A549 (cell line): ENCODE measurements at regions not wholly inside any gene's neighbourhood (a gene's known extent, or its start where the extent isn't known, plus 50 kb on each side); places are given as distances from the start of the nearest gene placed in this dataset.
A peak's percentile ranks its signal among the peaks of the same experiment; 100 is the strongest.
"Not testable (repeated sequence)": the region's sequence is repeated elsewhere in the genome, so short reads cannot be mapped to it uniquely, and the experiment has no call there.

ENCODE experiments used
- ATAC-seq, 2 experiments: fragments of 200-7000 bp in 1 of 2; fragments of >200 bp in 1 of 2; cut with Nextera tagmentation in 1 of 2; cut with Tn5 transposase in 1 of 2; 3 replicates each; pipeline versions ENCODE4 v1.8.0 to v1.9.1; 2018 to 2020; ENCODE audit warnings: mild to moderate bottlenecking in 1 of 2, moderate library complexity in 1 of 2
- CTCF ChIA-PET: fragments of 300-600 bp; sonication (Branson Sonifier 250); formaldehyde crosslinking; extraction: SDS; loops from one replicate; lab custom pipeline; 2021; ENCODE audit warnings: antibody characterized with exemption, inconsistent platforms; lab: Yijun Ruan, JAX
- POLR2A ChIA-PET: fragments of 350-600 bp; formaldehyde crosslinking; extraction: SDS; loops from one replicate; lab custom pipeline; 2021; ENCODE audit warnings: antibody characterized with exemption, inconsistent platforms; lab: Yijun Ruan, JAX
- DNase-seq, 2 experiments: peaks; one replicate each; pipeline versions ENCODE4 v3.0.0 to v3.0.0-alpha.2; 2011 to 2016; ENCODE audit warnings: low read depth in 1 of 2, low spot score in 1 of 2
- FAIRE-seq: peaks from 2 replicates; lab custom pipeline; 2011; peaks lifted over from hg19 to GRCh38; lab: Jason Lieb, UNC
- H3K27ac ChIP-seq, 2 experiments: fragments of >200 bp; sonication (Bioruptor Twin); formaldehyde crosslinking; 3 replicates each; pipeline ENCODE4 v1.5.1; 2016 to 2017
- H3K4me1 ChIP-seq: fragments of >200 bp; sonication (Bioruptor Twin); formaldehyde crosslinking; 3 replicates; pipeline ENCODE4 v1.6.1; 2016
- H3K4me2 ChIP-seq: fragments of >200 bp; sonication (Bioruptor Twin); formaldehyde crosslinking; 3 replicates; pipeline ENCODE4 v1.6.1; 2016
- H3K4me3 ChIP-seq: fragments of >200 bp; sonication (Bioruptor Twin); formaldehyde crosslinking; 3 replicates; pipeline ENCODE4 v1.5.1; 2016
- H3K9me3 ChIP-seq: fragments of >200 bp; sonication (Bioruptor Twin); formaldehyde crosslinking; 3 replicates; pipeline ENCODE4 v1.6.1; 2016
- RAD21 ChIP-seq, 2 experiments: fragments of >200 bp in 1 of 2; sonication (Bioruptor Twin) in 1 of 2; formaldehyde crosslinking in 1 of 2; IDR thresholded peaks in 1 of 2; conservative IDR thresholded peaks in 1 of 2; 2 replicates in 1 of 2; 3 replicates in 1 of 2; pipeline ENCODE4 v1.6.1; 2012 to 2018; ENCODE audit warnings: inconsistent platforms in 1 of 2
- SMC3 ChIP-seq: fragments of >200 bp; sonication (Bioruptor Twin); formaldehyde crosslinking; IDR thresholded peaks from 3 replicates; pipeline ENCODE4 v1.6.1; 2018; ENCODE audit warnings: inconsistent platforms
- WGBS: methylation state at CpG from one replicate; pipeline ENCODE4 v1.1.6; 2017; ENCODE audit errors: missing lambda C conversion rate; 5-methylcytosine and 5-hydroxymethylcytosine counted together
- TF ChIP-seq, protein P1 (sequence below): fragments of >200 bp; sonication (Bioruptor Twin); formaldehyde crosslinking; IDR thresholded peaks from 3 replicates; pipeline ENCODE4 v1.5.1; 2016

- FAIRE-seq, H3K27ac ChIP-seq, H3K4me3 ChIP-seq, H3K9me3 ChIP-seq, H3K4me2 ChIP-seq, H3K4me1 ChIP-seq, ATAC-seq, POLR2A ChIA-PET, CTCF ChIA-PET, DNase-seq: not testable (repeated sequence)
- WGBS: 50% methylated on average over 11 of the region's 11 CpGs
Observed at GRCh38 chr4:8984641-8985040, 113.0 kb upstream of the HMX1 start.

DNA sequence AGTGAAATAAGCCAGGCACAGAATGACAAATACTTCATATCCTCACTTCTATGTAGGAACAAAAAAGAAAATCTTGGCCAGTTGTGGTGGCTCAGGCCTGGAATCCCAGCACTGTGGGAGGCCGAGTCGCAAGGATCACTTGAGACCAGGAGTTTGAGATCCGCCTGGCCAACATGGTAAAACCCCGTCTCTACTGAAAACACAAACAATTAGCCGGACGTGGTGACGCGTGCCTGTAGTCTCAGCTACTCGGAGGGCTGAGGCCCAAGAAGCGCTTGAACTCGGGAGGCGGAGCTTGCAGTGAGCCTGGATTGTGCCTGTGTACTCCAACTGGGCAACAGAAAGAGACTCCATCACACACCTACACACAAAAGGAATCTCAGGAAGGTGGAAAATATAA, 112.3 kb upstream of the HMX1 start:
- FAIRE-seq, POLR2A ChIA-PET, H3K4me1 ChIP-seq, H3K27ac ChIP-seq, CTCF ChIA-PET, H3K9me3 ChIP-seq, H3K4me3 ChIP-seq, DNase-seq, ATAC-seq, H3K4me2 ChIP-seq: not testable (repeated sequence)
- 75% methylated on average over 10 of the region's 12 CpGs for WGBS

GRCh38 chr4:8976466-8977128, 105.0 kb upstream of the HMX1 start:
- ATAC-seq, H3K4me1 ChIP-seq, H3K27ac ChIP-seq, FAIRE-seq, POLR2A ChIA-PET, H3K9me3 ChIP-seq, CTCF ChIA-PET, H3K4me2 ChIP-seq, DNase-seq, H3K4me3 ChIP-seq: not testable (repeated sequence)
- WGBS: 31% methylated on average over 23 of the region's 24 CpGs

- ATAC-seq, H3K4me2 ChIP-seq, H3K27ac ChIP-seq, POLR2A ChIA-PET, DNase-seq, H3K4me1 ChIP-seq, H3K9me3 ChIP-seq, FAIRE-seq, H3K4me3 ChIP-seq: not testable (repeated sequence)
- WGBS: 55% methylated on average over 7 of the region's 7 CpGs
- CTCF ChIA-PET: interaction anchor here (0.9 kb wide), 1 partner anchor 28 kb away, joined by 3 read pairs; no protein-coding TSS in a partner anchor
Observed at GRCh38 chr4:8972635-8973034, 101.0 kb upstream of the HMX1 start.

GRCh38 chr4:8965896-8966295, 94.3 kb upstream of the HMX1 start:
- H3K9me3 ChIP-seq, DNase-seq, CTCF ChIA-PET, H3K27ac ChIP-seq, FAIRE-seq, H3K4me2 ChIP-seq, H3K4me1 ChIP-seq, POLR2A ChIA-PET, H3K4me3 ChIP-seq, ATAC-seq: not testable (repeated sequence)
- 68% methylated on average over 3 of the region's 15 CpGs for WGBS

- FAIRE-seq, POLR2A ChIA-PET, CTCF ChIA-PET: not testable (repeated sequence)
Observed at GRCh38 chr4:8964201-8964788, 92.7 kb upstream of the HMX1 start.

DNA sequence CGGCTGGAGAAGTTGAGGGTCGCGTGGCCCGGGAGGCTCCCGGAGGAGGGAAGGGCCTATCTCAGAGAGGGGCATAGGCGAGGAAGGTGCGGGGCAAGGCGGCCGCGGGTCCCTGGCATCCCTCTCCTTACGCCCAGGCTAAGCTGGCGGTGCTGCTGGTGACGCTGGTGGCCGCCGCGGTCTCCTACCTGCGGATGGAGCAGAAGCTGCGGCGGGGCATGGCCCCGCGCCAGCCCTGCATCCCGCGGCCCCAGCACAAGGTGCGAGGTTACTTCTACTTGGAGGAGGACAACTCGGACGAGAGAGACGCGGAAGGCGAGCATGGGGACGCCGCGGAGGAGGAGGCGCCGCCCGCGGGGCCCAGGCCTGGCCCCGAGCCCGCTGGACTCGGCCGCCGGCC, 91.9 kb upstream of the HMX1 start:
- H3K9me3 ChIP-seq, H3K27ac ChIP-seq, H3K4me2 ChIP-seq, H3K4me3 ChIP-seq, FAIRE-seq, ATAC-seq, POLR2A ChIA-PET, H3K4me1 ChIP-seq, DNase-seq, CTCF ChIA-PET: not testable (repeated sequence)
- 47% methylated on average over 11 of the region's 41 CpGs for WGBS

More at GRCh38 chr4:8964201-8964788, 92.7 kb upstream of the HMX1 start:
- not testable (repeated sequence) for ATAC-seq, DNase-seq, H3K4me3 ChIP-seq, H3K4me1 ChIP-seq, H3K9me3 ChIP-seq, H3K27ac ChIP-seq
- no CpG with 5 or more reads among the region's 40 CpGs for WGBS
- peak overlapping the region; percentile 46; the same call in 2 of the 3 replicates for H3K4me2 ChIP-seq

DNA sequence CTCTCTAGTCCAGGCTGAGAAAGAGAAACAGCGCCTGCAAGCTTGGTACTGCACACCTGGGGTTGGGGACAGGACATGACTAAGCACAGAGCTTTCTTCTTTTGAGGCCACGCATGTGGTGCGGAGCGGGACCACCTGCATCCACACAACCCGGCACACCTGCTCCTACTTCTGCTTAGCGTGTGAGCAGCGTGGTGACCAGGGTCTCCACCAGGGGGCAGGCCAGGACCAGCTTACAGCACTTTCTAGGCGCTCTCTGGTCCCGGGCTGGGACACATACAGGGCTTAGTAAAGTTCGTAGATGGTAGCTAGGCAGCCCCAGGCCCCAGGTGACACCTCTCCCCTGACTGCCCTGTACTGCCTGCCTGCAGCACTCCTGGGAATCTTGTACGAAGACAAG, 89.7 kb upstream of the HMX1 start:
- H3K4me3 ChIP-seq, POLR2A ChIA-PET, H3K4me1 ChIP-seq, H3K9me3 ChIP-seq, H3K27ac ChIP-seq, FAIRE-seq, ATAC-seq, H3K4me2 ChIP-seq: not testable (repeated sequence)
- DNase-seq: peak in 1 of 2 experiments; percentile 48
- CTCF ChIA-PET: interaction anchor here (1.2 kb wide), 1 partner anchor 24 kb away, joined by 3 read pairs; no protein-coding TSS in a partner anchor
- WGBS: 0% methylated on average over 1 of the region's 11 CpGs
- TF ChIP-seq, protein P1, sequence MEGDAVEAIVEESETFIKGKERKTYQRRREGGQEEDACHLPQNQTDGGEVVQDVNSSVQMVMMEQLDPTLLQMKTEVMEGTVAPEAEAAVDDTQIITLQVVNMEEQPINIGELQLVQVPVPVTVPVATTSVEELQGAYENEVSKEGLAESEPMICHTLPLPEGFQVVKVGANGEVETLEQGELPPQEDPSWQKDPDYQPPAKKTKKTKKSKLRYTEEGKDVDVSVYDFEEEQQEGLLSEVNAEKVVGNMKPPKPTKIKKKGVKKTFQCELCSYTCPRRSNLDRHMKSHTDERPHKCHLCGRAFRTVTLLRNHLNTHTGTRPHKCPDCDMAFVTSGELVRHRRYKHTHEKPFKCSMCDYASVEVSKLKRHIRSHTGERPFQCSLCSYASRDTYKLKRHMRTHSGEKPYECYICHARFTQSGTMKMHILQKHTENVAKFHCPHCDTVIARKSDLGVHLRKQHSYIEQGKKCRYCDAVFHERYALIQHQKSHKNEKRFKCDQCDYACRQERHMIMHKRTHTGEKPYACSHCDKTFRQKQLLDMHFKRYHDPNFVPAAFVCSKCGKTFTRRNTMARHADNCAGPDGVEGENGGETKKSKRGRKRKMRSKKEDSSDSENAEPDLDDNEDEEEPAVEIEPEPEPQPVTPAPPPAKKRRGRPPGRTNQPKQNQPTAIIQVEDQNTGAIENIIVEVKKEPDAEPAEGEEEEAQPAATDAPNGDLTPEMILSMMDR: peak; percentile 22; the same call in 2 of the 3 replicates
- TF ChIP-seq RAD21 (conservative IDR thresholded peaks at IDR 0.05 in 1 of 2, IDR thresholded peaks at IDR 0.05 in 1 of 2) (peak; percentile 32 to 57; a peak in 4 of 5 replicates), SMC3 (0 out of 3 replicates have a peak, but pooled peaks have one; percentile 7)

DNA sequence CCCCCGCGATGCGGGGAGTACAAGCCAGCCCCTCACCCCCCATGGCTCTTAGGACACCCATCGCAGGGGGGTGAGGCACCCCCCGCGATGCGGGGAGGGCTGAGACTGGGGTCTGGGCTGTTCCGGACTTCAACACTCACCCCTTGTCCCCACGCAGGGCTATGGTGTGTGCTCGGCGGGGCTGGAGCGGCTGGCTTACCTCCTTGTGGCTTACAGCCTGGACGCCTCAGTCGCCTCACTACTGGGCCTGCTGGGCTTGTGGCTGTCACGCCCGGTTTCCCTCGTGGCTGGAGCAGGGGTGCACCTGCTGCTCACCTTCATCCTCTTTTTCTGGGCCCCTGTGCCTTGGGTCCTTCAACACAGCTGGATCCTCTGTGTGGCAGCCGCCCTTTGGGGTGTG, 87.8 kb upstream of the HMX1 start:
- H3K4me3 ChIP-seq, H3K9me3 ChIP-seq, H3K27ac ChIP-seq, ATAC-seq, H3K4me2 ChIP-seq, DNase-seq, H3K4me1 ChIP-seq, CTCF ChIA-PET, FAIRE-seq, POLR2A ChIA-PET: not testable (repeated sequence)
- 24% methylated on average over 5 of the region's 18 CpGs for WGBS

- DNase-seq, POLR2A ChIA-PET, H3K27ac ChIP-seq, ATAC-seq, FAIRE-seq, H3K4me3 ChIP-seq, H3K9me3 ChIP-seq, H3K4me1 ChIP-seq, CTCF ChIA-PET, H3K4me2 ChIP-seq: not testable (repeated sequence)
- 61% methylated on average over 16 of the region's 16 CpGs for WGBS
Observed at GRCh38 chr4:8954001-8954400, 82.4 kb upstream of the HMX1 start.
